Kasumi-1 (cell line): ENCODE measurements at regions not wholly inside any gene's neighbourhood (a gene's known extent, or its start where the extent isn't known, plus 50 kb on each side); places are given as distances from the start of the nearest gene placed in this dataset.
"Not testable (repeated sequence)": the region's sequence is repeated elsewhere in the genome, so short reads cannot be mapped to it uniquely, and the experiment has no call there.

Source experiments
- DNase-seq, 2 experiments: peaks; one replicate each; lab custom pipeline; 2025; lab: John Stamatoyannopoulos, UW

DNA sequence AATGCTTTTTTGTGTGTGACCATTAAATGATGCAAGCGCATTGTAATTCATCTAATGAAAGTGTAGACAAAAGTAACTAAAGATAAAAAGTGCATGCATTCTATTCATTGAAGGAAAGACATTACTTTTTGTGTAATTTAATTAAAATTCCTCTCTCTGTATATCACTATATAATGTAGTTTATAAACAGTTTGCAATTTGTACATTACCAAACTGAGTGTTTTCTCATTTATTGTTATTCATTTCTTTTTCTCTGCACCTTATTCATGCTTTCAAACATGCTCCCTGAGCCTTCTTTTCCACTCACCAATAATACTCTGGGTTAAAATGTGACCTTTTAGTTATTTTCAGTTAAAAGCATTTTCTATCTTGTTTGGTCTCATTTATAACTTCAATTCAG lies 713.7 kb upstream of the AADAT start:
- DNase-seq: no peak

DNA sequence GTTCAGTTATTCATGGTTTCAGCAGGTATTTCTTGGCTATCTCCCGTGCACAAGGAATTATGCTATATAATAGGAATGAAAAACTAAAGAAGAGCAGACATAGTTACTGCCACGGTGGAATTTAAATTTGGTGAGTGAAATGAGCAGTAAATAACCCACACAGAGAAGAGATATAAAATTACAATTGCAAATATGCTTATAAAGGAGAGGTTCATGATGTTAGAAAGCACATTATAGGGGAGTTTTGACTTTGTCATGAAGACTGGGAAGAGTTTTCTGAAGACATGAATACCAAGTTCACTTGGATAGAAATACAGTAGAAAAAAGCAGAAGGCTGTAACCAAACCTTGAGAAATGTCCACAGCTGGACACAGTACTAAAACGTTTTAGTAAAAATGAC lies 712.0 kb upstream of the AADAT start:
- no peak for DNase-seq

DNA sequence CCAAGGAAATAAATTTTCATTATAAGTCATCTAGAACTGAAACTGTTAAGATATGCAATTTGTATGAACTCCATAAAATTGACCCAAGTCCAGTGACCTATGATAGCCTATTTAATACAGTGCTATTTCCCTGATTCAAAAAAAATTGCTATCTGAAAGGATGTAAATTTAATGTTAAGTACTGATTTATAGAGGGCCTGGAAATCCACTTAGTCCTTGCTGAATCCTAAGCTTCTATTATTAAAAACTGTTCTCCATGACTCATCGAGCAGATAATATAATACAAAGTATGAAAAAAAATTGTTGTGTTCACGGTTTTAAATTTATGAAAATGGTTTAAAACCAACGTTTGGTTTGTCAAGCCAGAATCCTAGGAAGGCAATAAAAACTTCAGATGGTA lies 704.8 kb upstream of the AADAT start:
- DNase-seq: no peak

DNA sequence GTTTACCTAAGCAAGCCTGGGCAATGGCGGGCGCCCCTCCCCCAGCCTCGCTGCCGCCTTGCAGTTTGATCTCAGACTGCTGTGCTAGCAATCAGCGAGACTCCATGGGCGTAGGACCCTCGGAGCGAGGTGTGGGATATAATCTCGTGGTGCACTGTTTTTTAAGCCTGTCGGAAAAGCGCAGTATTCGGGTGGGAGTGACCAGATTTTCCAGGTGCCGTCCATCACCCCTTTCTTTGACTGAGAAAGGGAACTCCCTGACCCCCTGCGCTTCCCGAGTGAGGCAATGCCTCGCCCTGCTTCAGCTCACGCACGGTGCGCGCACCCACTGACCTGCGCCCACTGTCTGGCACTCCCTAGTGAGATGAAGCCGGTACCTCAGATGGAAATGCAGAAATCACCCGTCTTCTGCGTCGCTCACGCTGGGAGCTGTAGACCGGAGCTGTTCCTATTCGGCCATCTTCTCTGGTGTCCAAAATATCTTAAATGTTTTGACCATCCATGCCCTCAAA lies 698.8 kb upstream of the AADAT start:
- DNase-seq: not testable (repeated sequence)

DNA sequence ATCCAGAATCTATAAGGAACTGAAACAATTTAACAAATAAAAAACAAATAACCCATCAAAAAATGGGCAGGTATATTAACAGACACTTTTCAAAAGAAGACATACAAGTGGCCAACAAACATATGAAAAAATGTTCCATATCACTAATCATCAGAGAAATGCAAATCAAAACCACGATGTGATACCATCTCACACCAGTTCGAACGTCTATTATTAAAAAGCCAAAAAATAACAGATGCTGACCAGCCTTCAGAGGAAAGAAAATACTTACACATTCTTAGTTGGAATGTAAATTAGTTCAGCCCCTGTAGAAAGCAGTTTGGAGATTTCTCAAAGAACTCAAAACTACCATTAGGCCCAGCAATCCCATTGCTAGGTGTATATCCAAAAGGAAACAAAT lies 687.9 kb upstream of the AADAT start:
- DNase-seq: no peak

DNA sequence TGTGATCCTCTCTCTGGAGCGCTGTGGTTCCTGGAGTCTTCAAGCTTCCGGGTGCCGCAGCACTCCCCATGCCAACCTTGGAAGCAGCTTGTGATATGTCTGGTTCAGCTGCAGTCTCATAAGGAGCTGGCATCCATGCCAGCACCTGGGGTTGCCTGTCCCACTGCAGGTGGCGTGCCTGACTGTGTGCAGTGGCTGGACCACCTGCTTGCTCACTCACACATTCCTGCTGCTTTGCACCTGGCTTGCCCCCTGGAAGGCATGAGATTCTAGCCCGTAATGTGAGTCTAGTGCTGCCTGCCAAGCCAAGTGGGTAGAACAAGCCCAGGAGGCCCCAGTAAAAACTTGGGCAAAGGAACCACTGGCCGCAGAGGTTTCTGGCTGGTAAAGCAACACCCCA lies 687.2 kb upstream of the AADAT start:
- no peak for DNase-seq

DNA sequence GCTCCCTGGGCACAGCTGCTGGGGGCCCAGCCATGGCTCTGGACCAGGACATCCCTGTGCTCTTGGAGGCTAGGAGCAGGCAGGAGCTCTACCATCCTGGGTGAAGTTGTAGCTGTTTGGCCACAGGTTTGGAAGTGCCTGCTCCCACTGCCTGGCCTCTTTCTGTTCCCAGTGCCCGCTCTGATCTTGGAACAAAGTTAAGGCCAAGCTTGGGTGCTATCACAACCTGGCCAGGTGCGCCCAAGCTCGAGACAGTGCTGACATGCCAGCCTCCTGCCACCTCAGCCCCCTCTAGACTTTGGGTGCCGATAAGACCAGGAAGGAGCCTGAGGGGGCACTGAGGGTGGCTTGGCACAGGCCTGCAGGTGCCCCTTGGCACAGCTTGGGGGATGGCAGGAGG lies 686.1 kb upstream of the AADAT start:
- DNase-seq: no peak

DNA sequence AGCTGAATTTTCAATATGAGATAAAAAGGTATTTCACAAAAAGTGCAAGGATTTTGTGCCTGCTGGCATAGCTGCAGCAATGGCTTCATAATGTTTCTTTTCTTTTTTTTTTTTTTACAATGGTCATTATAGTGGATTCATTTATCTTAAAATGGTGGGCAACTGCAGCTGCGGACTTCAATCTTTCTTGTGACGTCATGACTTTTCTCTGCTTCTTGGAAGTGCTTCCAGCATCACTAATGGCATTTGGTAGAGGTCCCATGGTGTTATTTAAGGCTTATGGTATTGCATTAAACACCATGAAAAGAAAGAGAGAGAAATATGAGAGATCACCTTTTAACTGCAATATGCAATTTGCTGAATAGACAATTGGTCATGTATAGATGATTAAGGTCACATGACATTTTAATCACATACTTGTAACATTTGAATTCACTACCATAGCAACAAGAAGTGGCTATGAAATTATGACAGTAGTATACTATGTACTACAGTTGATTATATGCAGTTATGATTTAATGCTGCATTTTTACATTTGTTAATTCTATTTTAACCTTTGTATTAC lies 684.0 kb upstream of the AADAT start:
- no peak for DNase-seq

DNA sequence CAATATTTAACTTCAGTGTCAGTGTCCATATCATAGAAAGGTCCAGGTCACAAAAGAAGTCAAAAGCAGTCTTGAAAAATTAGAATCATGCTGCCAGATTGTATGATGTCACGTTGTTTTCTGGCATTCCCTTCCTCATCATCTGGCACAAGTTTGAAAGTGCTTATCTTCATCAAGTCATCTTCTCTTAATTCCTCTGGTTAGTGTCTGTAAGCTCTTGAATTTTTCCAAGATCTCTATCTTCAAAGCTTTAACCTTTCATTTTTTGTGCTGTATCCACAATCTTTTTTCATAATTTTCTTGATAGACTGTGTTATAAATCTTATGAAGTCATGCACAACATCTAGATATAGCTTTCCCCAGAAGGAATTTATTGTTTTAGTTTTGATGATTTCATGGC lies 682.7 kb upstream of the AADAT start:
- no peak for DNase-seq

DNA sequence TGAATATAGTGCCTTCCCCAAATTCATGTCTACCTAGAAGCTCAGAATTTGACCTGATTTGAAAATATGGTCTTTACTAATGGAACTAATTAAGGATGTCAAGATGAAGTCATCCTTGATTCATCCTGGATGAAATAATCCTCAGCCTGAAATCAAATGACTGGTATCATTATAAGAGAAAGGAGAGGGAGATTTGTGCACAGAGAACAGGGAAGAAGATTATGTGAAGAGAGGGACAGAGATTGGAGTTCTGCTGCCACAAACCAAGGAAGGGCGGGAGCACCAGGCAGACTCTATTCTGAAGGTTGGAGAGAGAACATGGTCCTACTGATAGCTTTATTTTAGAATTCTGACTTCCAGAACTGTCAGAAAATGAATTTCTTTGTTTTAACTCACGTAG lies 680.9 kb upstream of the AADAT start:
- DNase-seq: no peak

DNA sequence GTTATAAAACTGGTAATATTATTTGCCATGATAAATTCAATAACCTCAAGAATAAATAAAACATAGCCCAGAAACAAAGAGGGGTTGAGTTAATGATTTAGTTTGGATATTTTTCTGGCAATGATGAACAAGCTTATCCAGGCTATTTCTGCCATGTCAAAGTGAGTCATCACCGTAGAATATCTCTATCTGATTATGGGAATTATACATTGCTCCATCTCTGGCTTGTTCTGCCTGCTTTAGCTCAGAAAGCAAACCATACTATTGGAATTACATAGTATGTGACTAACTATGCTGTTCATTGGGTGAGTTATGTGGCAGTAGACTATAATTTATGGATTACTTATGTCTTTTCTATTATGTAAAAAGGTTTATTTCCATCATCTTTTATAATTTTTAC lies 680.1 kb upstream of the AADAT start:
- no peak for DNase-seq

DNA sequence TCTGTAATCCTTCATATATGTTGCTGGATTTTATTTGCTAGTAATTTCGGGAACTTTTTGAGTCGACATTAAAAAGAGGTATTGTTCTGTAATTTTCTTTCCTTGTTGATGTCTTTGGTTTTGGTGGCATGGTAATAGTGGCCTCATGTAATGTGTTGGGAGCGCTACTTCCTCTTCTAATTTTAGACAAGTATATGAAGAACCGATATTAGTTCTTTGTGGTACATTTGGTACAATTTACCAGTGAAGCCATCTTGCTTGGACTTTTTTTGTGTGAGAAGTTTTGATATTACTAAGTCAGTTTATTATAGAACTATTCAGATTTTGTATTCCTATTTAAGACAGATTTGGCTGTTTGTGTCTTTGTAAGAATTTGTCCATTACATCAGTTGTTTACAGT lies 669.2 kb upstream of the AADAT start:
- DNase-seq: peak in 1 of 2 experiments; percentile 14

DNA sequence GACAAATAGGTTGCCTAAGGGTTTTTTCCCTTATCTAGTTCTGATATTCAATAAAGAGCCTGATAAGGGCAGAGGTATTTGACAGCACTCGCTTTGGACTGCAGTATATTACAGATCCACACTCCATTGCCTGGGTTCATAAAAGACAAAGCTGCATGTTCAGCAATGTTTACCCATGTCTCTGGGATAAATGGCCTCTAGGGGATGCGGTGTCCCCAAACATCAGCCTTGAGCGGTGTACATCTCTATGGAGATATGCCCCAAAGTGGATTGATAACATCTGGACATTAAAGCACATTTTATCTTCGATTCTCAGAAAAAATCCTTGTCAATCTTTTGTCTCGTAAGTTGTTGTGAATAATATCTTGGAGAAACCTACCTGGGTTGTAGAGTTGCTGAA lies 660.8 kb upstream of the AADAT start:
- DNase-seq: peak in 1 of 2 experiments; percentile 8

DNA sequence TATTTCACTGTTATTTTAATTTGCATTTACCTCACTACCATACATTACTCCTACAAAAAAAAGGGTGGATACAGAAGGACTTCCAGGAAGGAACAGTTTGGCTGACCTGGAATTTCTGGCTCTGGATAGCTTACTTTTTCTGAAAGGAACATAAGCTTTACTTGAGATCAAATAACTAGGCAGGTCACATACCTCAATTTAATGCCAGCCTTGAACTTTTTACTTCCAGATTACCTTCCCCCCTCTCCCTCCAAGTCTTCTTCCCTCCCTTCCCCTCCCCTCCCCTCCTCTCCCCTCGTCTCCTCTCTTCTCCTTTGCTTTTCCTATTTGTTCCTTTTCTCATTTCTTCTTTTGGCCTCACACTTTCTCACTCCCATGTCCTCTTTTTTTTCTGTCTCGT lies 659.2 kb upstream of the AADAT start:
- no peak for DNase-seq

DNA sequence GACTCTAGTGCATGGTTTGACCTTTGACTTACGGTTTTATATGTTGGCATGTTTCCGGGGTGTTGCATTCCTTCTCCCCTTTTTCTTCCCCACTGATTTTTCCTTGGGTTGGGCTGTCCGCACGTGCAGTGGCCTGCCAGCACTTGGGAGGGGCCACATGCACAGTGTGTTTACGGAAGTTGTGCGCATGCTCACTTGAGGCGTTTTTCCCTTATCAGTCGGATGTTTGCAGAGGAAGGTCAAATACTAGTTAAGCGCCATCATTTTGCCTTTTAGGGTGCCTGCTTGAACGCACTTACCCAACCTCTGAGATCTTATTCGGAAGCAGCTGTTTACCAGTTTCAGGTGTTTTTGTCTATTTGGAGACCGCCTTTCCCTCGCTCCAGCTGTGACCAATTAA lies 653.9 kb upstream of the AADAT start:
- DNase-seq: no peak

DNA sequence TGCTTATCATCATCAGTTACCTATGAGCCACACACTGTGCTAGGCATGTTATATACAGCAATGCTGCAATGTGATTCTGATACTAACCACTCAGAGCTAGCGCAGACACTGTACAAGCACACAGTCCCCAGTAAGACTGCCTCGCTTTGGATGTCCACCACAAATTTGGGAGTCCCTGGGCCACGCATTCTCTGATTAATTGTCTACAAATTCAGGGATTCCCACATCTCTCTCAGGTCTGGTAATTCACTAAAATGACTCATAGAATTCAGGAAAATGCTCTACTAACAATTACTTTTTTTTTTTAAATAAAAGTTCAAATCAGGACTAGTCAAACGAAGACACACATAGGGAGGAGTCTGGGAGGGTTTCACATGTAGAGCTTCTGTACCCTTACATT lies 652.1 kb upstream of the AADAT start:
- DNase-seq: no peak

DNA sequence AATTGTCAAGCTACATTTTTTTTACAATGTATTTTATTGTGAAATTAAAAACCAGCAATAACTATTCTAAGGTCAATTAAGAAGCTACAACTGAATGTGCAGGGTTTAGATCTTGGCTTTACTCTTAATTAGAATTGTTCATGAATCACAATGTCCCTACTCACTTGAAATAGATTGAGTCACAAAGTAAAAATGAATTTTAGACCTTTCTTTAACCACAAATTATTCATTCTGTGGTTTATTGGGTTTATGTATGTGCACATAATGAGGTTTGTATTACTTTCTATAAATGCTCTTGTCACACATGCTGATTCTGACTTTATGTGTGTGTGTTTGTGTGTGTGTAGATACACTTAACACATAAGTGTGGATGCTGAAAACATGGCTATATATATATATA lies 647.0 kb upstream of the AADAT start:
- DNase-seq: no peak

DNA sequence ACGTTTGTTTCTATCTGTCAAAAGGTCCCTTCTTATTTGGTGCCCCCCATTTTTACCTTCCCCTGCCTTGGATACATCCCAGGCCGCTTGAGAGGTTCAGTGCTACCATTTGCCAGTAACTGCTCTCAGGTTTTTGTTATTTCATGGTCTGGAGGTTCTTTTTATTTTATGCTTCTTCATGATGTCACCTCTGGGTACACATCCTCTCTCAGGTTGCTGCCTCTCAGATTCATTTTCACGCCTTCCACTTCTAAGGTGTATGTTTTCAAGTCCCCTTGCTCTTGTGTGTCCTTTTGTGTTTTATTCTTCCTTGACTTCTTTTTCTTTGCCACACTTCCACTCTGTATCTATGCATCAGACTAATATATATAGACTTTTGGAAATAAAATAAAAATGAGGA lies 640.1 kb upstream of the AADAT start:
- no peak for DNase-seq

DNA sequence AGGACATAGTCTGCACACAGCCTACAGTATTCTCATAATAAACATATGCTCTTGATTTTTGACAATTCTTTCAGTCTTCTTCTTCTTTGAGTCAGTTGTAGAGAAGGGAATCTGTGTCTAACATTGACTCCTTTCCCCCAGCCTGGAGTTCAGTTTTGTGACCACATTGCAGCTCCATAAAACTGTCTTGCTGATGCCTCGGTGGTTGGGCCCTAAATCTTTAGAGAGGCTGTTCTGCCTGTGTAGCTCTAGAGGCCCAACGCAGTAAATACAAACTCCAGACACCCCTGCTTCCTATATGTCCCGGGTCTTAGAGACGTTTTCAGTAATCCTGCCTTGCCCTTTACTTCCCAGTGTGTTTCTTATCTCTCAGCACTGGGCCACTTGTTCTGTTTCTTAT lies 639.5 kb upstream of the AADAT start:
- no peak for DNase-seq

DNA sequence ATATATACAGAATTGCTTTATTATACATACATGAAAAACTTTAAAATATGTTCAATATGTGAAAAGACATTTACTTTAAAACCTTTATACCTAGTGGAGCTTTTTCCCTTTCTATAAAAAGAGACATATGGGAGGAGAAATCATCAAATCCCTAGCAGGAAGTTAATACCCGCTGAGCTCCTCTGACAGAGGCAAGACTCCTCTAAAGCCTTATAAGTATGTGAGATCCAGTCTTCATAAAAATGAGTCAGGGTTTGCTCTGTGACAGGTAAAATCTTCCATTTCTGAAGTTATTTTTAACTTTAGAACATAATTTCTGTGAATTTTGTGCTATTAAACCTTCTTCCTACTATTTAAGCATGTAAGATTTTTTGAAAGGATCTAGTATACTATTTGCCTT lies 634.4 kb upstream of the AADAT start:
- no peak for DNase-seq

DNA sequence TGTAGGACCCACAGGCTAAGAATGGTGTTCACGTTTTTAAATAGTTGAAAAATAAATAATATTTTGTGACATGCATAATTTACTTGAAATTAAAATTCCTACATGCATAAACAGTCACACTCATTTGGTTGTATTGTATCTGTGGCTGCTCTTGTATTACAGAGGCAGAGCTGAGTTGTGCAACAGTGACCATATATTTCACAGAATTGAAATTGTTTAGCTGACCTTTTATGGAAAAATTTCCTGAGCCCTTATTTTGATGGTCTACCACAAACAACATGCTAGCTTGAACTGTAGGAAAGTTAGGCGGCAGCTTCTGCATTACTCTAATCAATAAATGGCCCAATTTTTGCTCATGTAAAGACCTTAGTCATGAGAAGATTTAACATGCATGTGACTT lies 633.4 kb upstream of the AADAT start:
- no peak for DNase-seq

DNA sequence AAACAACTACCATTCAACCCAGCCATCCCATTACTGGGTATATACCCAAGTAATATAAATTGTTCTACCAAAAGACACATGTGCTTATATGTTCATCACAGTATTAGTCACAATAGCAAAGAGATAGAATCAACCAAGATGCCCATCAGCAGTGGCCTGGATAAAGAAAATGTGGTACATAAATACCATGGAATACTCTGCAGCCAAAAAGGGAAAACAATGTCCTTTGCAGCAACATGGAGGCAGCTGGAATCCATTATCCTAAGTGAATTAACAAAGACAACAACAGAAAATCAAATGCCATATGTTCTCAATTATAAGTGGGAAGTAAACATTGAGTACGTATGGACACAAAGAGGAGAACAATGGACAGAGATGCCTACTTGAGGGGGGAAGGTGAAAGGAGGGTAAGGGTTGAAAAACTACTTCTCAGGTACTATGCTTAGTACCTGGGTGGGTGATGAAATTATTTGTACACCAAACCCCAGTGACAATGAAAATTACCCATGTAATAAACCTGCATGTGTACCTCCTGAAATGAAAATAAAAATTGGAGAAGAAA lies 632.1 kb upstream of the AADAT start:
- DNase-seq: no peak

DNA sequence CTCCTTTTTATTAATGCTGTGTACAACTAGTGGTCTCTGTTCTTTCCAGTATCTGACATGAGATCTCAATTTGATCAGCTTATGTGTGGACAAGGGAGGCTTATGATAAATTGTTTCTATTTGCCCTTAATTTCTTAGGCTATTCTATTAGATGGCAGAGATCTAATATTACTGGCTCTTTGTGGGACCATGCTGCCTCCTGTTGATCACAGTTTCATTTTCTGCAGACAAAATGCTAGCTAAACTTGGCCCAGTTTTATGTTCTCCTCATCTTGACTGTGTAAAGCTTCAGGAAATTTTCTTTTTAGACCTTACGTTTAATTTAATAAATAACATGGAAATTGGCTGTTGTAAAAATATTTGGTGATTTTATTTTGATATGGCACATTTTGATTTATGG lies 627.1 kb upstream of the AADAT start:
- no peak for DNase-seq

DNA sequence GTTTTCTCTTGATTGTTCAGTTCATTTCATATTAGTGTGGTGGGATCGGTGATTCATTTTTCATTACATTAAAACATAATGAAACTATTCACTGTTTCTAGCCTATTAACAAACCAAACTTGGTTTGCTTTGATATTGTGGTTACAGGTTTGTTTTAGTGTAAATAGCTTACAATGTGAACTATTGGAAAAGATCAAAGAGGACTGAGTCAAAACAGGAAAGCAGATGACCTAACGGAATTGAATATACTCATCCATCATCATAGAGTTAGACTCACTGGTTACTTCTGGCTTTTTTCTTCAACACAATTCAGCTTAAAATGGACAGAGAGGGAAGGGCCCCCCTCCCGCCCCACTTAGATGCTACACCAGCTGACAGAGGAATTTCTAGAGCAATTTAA lies 616.2 kb upstream of the AADAT start:
- DNase-seq: no peak

DNA sequence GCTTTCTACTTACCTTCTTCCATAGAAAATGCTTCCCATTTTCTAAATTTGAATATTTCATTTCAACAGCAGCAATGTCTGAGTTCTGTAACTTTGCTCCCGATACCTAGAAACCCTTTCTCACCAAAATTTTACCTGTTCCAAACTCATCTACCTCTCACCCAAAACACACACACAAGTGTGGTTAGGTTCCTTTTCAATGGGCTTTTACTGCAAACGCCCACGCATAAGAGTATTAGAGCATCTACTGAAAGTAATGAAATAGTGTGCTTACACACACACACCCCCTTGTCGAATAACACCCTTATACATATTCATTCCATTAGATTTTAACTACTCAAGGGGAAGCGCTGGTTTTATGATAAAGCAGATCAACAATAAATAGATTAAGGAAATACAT lies 610.3 kb upstream of the AADAT start:
- DNase-seq: no peak
